ENCODE measurements at regions not wholly inside any gene's neighbourhood (a gene's known extent, or its start where the extent isn't known, plus 50 kb on each side); places are given as distances from the start of the nearest gene placed in this dataset.

DNA sequence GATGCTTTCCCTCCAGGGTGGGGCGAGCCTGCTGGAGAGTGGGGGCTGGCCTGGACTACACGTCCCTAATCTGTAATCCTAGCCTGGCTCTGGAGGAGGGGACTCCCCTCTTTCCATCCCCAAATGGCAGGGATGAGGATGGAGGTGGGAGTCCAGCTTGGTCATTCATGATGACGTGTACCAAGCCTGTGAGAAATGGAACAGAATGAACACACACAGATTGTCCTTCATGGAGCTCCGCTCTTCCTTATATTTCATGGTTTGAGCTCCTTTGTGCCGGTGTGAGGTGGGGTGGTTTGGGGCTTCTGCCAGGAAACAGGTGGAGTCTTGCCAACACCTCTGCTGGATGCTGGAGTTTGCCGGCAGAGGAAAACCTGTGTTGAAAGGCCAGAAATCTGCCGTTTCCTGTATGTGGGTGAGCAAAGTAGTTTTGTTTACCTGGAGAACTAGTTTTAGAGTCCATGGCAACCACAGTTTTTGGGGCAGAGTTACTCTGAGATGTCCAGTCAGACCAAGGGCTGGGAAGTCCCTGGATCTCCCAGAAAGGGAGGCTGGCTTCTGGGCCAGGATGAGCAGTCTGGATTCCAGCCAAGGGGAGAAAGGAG, 417.6 kb upstream of the MEX3C start:
- intact Hi-C loops (cut with DNase I) = no loop called here
- TF ChIP-seq POLR2AphosphoS5 (IDR thresholded peaks at IDR 0.05) = no peak
- TF ChIP-seq, protein P1, sequence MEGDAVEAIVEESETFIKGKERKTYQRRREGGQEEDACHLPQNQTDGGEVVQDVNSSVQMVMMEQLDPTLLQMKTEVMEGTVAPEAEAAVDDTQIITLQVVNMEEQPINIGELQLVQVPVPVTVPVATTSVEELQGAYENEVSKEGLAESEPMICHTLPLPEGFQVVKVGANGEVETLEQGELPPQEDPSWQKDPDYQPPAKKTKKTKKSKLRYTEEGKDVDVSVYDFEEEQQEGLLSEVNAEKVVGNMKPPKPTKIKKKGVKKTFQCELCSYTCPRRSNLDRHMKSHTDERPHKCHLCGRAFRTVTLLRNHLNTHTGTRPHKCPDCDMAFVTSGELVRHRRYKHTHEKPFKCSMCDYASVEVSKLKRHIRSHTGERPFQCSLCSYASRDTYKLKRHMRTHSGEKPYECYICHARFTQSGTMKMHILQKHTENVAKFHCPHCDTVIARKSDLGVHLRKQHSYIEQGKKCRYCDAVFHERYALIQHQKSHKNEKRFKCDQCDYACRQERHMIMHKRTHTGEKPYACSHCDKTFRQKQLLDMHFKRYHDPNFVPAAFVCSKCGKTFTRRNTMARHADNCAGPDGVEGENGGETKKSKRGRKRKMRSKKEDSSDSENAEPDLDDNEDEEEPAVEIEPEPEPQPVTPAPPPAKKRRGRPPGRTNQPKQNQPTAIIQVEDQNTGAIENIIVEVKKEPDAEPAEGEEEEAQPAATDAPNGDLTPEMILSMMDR (IDR thresholded peaks at IDR 0.05) = no peak
- no peak overlapping the region for H3K27ac ChIP-seq
- 38% methylated on average over 7 of the region's 7 CpGs for WGBS
- no peaks in the 10 kb centered on the region for H3K36me3 ChIP-seq
- no peaks in the 10 kb centered on the region for H3K9me3 ChIP-seq
- H3K4me3 ChIP-seq = no peak overlapping the region
- no peaks in the 10 kb centered on the region for H3K27me3 ChIP-seq (replicated peaks; ENCODE audit: insufficient read depth)
- DNase-seq (ENCODE audit: low spot score) = no peak
- H3K4me1 ChIP-seq (replicated peaks) = no peaks in the 10 kb centered on the region

DNA sequence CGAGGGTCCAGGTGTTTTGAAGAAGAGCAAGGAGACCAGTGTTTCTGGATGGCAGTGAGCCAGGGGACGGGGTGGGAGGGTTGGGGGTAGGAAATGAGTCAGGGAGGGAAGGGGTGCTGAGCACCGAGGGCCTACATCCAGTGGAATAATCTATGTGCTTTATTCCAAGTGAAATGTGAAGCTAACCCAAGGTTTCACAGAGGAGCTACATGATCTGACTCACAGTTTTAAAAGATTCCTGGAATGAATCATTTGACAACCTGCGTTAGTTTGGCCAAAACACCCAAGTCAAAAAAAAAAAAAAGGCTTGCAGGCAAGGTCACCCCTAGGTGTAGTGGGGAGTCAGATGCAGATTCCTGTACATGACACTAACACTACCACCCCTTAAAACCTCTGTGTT, 419.7 kb upstream of the MEX3C start:
- Histone ChIP-seq H3K27ac (no peak overlapping the region), H3K4me3 (no peak overlapping the region), H3K36me3 (no peaks in the 10 kb centered on the region), H3K4me1 (replicated peaks) (no peaks in the 10 kb centered on the region), H3K9me3 (no peaks in the 10 kb centered on the region), H3K27me3 (replicated peaks; ENCODE audit: insufficient read depth) (no peaks in the 10 kb centered on the region)
- intact Hi-C loops (cut with DNase I) = no loop called here
- TF ChIP-seq POLR2AphosphoS5 (IDR thresholded peaks at IDR 0.05) = no peak
- TF ChIP-seq, protein P1 (IDR thresholded peaks at IDR 0.05) = no peak
- no peak for TF ChIP-seq POLR2A (IDR thresholded peaks at IDR 0.05)
- 34% methylated on average over 4 of the region's 4 CpGs for WGBS
- no peak for DNase-seq (ENCODE audit: low spot score)

DNA sequence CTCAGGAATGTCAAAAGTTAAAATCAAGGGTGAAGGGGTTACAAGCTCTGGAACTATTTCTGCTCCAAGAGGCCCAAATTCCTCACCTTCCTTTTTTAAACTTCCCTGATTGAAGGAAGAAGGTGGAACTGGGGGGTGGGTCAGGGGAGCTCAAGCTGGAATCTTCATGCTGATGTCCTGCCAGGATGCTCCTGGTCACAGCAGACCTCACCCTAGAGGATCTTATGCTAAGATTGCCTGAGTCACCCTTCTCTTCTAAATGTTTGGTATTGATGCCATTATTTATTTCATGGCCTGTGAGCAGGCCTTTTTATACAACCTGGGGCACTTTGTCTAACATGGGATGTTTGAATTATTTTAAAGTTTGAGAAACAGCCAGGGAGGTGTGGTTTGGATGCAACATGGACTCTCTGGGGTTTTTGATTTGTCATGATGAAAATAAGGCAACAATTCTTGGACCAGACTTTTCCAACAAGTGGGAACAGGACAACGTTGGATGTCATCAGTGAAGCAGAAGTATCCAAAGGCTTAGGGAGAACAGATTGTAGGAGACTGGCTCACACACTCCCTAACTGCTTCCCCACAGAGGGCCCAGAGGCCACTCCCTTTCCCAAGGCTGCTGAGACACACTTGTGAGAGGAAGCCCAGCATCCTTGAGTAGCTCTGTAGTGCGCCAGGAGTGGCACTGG, 420.2 kb upstream of the MEX3C start:
- Histone ChIP-seq H3K4me1 (replicated peaks) (no peaks in the 10 kb centered on the region), H3K4me3 (no peak overlapping the region), H3K9me3 (no peaks in the 10 kb centered on the region), H3K36me3 (no peaks in the 10 kb centered on the region), H3K27me3 (replicated peaks; ENCODE audit: insufficient read depth) (no peaks in the 10 kb centered on the region), H3K27ac (no peak overlapping the region)
- TF ChIP-seq, protein P1 (IDR thresholded peaks at IDR 0.05) = no peak
- TF ChIP-seq POLR2AphosphoS5 (IDR thresholded peaks at IDR 0.05) = no peak
- TF ChIP-seq POLR2A (IDR thresholded peaks at IDR 0.05) = no peak
- intact Hi-C loops (cut with DNase I) = no loop called here
- 66% methylated on average over 2 of the region's 2 CpGs for WGBS
- DNase-seq (ENCODE audit: low spot score) = no peak

DNA sequence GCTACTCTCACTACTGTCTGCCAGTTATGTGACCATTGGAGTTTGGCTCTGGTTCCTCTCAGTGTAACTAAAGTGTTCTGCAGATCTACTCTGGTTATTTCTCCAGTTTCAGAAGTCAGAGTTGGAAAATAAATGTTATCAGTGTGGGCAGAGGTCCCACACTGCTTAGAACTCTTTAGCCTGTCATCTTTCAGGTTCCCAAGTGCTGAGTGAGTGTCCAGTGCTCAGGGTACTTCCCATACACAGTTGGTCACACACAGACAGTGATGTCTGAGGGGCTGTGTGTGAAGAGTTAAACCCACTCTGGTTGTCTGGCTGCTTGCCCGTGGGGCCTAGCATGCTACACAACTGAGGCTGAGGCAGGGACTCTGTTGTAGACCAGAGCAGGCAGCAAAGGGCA, 421.8 kb upstream of the MEX3C start:
- Histone ChIP-seq H3K4me3 (no peak overlapping the region), H3K27ac (no peak overlapping the region), H3K36me3 (no peaks in the 10 kb centered on the region), H3K4me1 (replicated peaks) (no peaks in the 10 kb centered on the region), H3K27me3 (replicated peaks; ENCODE audit: insufficient read depth) (peaks cover 4% of the 10 kb centered on the region), H3K9me3 (no peaks in the 10 kb centered on the region)
- no peak for DNase-seq (ENCODE audit: low spot score)
- WGBS = 33% methylated on average over 1 of the region's 1 CpG
- intact Hi-C loops (cut with DNase I) = no loop called here
- TF ChIP-seq POLR2AphosphoS5 (IDR thresholded peaks at IDR 0.05) (no peak), POLR2A (IDR thresholded peaks at IDR 0.05) (no peak)
- TF ChIP-seq, protein P1 (IDR thresholded peaks at IDR 0.05) = no peak
